Suprapubic skin (tissue), 4 donors: ENCODE measurements at regions not wholly inside any gene's neighbourhood (a gene's known extent, or its start where the extent isn't known, plus 50 kb on each side); places are given as distances from the start of the nearest gene placed in this dataset.

ENCODE experiments used
- DNase-seq, 2 donors: peaks; one replicate each; pipeline ENCODE4 v3.0.0-alpha.2; 2019; ENCODE audit warnings: low spot score in 2 of 2
- H3K27ac ChIP-seq: fragments of 200-600 bp; sonication (generic); one replicate; pipeline ENCODE4 v1.5.1; 2019
- H3K27me3 ChIP-seq: fragments of 200-600 bp; sonication (generic); one replicate; pipeline ENCODE4 v1.5.1; 2019
- H3K36me3 ChIP-seq: fragments of 200-600 bp; sonication (generic); one replicate; pipeline ENCODE4 v1.5.1; 2019
- H3K4me1 ChIP-seq: fragments of 200-600 bp; sonication (generic); one replicate; pipeline ENCODE4 v1.5.1; 2019
- H3K4me3 ChIP-seq: fragments of 200-600 bp; sonication (generic); one replicate; pipeline ENCODE4 v1.5.1; 2019; ENCODE audit warnings: mild to moderate bottlenecking
- H3K9me3 ChIP-seq: fragments of 200-600 bp; sonication (generic); one replicate; pipeline ENCODE4 v1.5.1; 2019
- CTCF ChIP-seq, 2 donors: fragments of 200-600 bp in 1 of 2; fragments of 450-650 bp in 1 of 2; sonication (generic) in 1 of 2; IDR thresholded peaks; one replicate each; pipeline ENCODE4 v1.5.1; 2016 to 2019; ENCODE audit warnings: antibody characterized with exemption in 2 of 2, mild to moderate bottlenecking in 1 of 2, moderate library complexity in 1 of 2
- EP300 ChIP-seq: sonication (generic); formaldehyde crosslinking; IDR thresholded peaks from one replicate; pipeline ENCODE4 v1.6.1; 2017; ENCODE audit warnings: antibody characterized with exemption
- POLR2A ChIP-seq, 2 donors: fragments of 450-650 bp; IDR thresholded peaks; one replicate each; pipeline ENCODE4 v1.6.1; 2017; ENCODE audit warnings: antibody characterized with exemption in 2 of 2, mild to moderate bottlenecking in 2 of 2, moderate library complexity in 2 of 2
- POLR2AphosphoS5 ChIP-seq, 3 donors: sonication (generic); formaldehyde crosslinking; IDR thresholded peaks; one replicate each; pipeline ENCODE4 v1.6.1; 2017; ENCODE audit warnings: antibody characterized with exemption in 3 of 3
- WGBS: methylation state at CpG from one replicate; pipeline ENCODE4 v1.1.5; 2018; 5-methylcytosine and 5-hydroxymethylcytosine counted together

DNA sequence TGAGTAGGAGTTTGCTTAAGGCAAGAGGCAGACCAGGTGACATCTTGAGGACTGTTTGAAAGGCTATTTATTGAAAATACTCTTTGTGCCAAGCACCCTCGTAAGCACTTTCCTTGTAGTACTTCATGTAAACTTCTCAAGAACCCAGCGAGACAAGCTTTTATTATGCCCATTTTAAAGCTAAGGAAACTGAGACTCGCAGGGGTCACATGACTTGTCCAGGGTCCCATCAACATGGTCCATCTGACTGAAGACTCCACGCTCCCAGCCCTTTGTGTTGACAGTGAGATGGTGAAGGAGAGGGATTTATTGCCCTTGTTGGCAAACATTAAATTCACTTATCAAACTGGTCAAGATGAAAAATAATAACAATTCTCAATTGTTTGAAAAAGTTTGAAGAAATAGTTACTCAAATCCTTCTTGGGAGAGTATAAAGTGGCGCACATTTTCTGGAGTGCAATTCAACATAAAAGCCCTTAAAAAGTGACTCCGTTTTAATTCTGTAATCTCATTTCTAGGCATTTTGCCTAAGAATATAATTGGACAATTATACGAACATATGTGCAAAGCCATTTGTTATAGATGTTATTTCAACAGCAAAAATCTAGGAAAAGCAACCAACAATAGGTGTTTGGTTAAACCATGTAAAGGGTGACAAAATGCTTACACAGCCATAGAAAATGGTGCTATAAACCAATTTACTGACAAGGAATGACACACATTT lies 270.5 kb upstream of the NCKAP5 start:
- Histone ChIP-seq H3K9me3 (no peaks in the 10 kb centered on the region), H3K4me3 (no peak overlapping the region), H3K36me3 (no peaks in the 10 kb centered on the region), H3K27me3 (no peaks in the 10 kb centered on the region), H3K27ac (no peak overlapping the region), H3K4me1 (no peaks in the 10 kb centered on the region)
- WGBS: 83% methylated on average over 7 of the region's 7 CpGs
- no peak for DNase-seq
- no peak for TF ChIP-seq EP300

DNA sequence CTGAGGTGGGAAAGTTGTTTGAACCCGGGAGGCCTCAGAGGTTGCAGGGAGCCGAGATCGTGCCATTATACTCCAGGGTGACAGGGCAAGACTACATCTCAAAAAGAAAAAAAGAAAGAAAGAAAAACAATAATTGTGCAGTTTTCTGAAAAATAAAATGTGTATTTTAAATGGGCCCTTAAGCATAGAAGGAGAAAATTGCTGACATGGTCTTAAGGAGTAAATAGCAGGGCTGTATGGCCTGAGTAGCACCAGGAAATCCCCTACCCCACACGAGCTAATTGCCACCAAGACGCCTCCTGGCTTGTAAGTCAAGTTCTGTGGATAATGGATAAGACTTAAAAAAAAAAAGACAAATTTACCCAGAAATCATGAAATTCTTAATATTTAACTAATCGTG lies 271.4 kb upstream of the NCKAP5 start:
- no peak for DNase-seq
- no peaks in the 10 kb centered on the region for H3K36me3 ChIP-seq
- H3K27me3 ChIP-seq: no peaks in the 10 kb centered on the region
- 88% methylated on average over 6 of the region's 6 CpGs for WGBS
- H3K4me1 ChIP-seq: no peaks in the 10 kb centered on the region
- TF ChIP-seq POLR2AphosphoS5 (IDR thresholded peaks at IDR 0.05): no peak
- no peak for TF ChIP-seq POLR2A (IDR thresholded peaks at IDR 0.05)
- TF ChIP-seq EP300: no peak
- TF ChIP-seq CTCF (IDR thresholded peaks at IDR 0.05): no peak
- H3K9me3 ChIP-seq: no peaks in the 10 kb centered on the region
- no peak overlapping the region for H3K4me3 ChIP-seq
- H3K27ac ChIP-seq: no peak overlapping the region

DNA sequence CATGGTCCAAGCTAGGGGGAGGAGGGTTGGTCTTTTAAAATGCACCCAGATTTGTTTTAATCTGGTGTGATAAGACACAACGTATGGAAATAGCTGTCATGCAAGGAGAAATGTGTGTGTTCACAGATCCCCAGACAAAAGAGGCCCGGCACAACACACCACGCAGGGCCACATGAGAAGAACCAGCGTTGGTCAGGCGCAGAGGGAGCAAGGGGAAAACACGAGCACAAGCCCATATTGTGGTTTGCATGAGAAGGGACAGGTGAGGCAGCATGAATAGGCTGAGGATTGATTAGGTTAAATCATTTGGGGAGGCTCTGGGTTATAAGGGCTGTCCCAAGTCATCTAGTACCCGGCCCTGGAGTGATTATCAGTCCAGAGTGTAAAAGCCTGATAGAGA lies 272.5 kb upstream of the NCKAP5 start:
- no peak for TF ChIP-seq EP300
- no peak for TF ChIP-seq POLR2AphosphoS5 (IDR thresholded peaks at IDR 0.05)
- TF ChIP-seq CTCF (IDR thresholded peaks at IDR 0.05): no peak
- TF ChIP-seq POLR2A (IDR thresholded peaks at IDR 0.05): no peak
- no peak overlapping the region for H3K27ac ChIP-seq
- no peaks in the 10 kb centered on the region for H3K36me3 ChIP-seq
- no peak overlapping the region for H3K4me3 ChIP-seq
- DNase-seq: no peak
- WGBS: 91% methylated on average over 7 of the region's 7 CpGs
- H3K4me1 ChIP-seq: no peaks in the 10 kb centered on the region
- no peaks in the 10 kb centered on the region for H3K9me3 ChIP-seq
- no peaks in the 10 kb centered on the region for H3K27me3 ChIP-seq

- no peak overlapping the region for H3K4me3 ChIP-seq
- TF ChIP-seq EP300 (no peak), POLR2A (IDR thresholded peaks at IDR 0.05) (no peak), CTCF (IDR thresholded peaks at IDR 0.05) (no peak), POLR2AphosphoS5 (IDR thresholded peaks at IDR 0.05) (no peak)
- H3K36me3 ChIP-seq: no peaks in the 10 kb centered on the region
- 49% methylated on average over 4 of the region's 4 CpGs for WGBS
- no peaks in the 10 kb centered on the region for H3K4me1 ChIP-seq
- DNase-seq: no peak
- no peak overlapping the region for H3K27ac ChIP-seq
- H3K9me3 ChIP-seq: no peaks in the 10 kb centered on the region
- H3K27me3 ChIP-seq: no peaks in the 10 kb centered on the region
These were observed 273.6 kb upstream of the NCKAP5 start for GRCh38 chr2:133841900-133842299.

GRCh38 chr2:133842446-133842845 lies 274.2 kb upstream of the NCKAP5 start:
- Histone ChIP-seq H3K9me3 (no peaks in the 10 kb centered on the region), H3K4me1 (no peaks in the 10 kb centered on the region), H3K27ac (no peak overlapping the region), H3K36me3 (no peaks in the 10 kb centered on the region), H3K27me3 (no peaks in the 10 kb centered on the region), H3K4me3 (no peak overlapping the region)
- no peak for DNase-seq
- 83% methylated on average over 2 of the region's 2 CpGs for WGBS
- TF ChIP-seq POLR2AphosphoS5 (IDR thresholded peaks at IDR 0.05): no peak
- TF ChIP-seq POLR2A (IDR thresholded peaks at IDR 0.05): no peak
- TF ChIP-seq EP300: no peak
- TF ChIP-seq CTCF (IDR thresholded peaks at IDR 0.05): no peak

DNA sequence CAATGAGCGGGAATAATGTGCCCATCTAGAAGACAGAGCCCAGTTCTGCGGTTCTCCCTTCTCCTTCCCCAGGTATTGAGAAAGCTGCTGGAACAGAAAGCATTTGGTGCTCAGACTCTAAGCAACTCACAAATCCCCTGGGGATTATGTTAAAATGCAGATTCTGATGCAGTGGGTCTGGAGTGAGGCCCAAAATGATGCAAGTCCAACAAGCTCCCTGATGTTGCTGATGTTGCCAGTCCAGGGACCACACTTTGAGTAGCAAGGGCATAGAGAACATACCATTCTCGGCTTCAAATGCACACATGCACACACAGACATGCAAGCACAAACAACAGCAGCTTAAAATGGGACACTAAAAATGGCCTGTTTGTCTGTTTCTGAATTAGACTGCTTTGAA lies 274.8 kb upstream of the NCKAP5 start:
- no peak overlapping the region for H3K27ac ChIP-seq

More for the DNA sequence above, 274.8 kb upstream of the NCKAP5 start:
- 90% methylated on average over 3 of the region's 3 CpGs for WGBS
- H3K4me3 ChIP-seq: no peak overlapping the region
- no peaks in the 10 kb centered on the region for H3K27me3 ChIP-seq
- H3K4me1 ChIP-seq: no peaks in the 10 kb centered on the region
- H3K36me3 ChIP-seq: no peaks in the 10 kb centered on the region
- no peaks in the 10 kb centered on the region for H3K9me3 ChIP-seq
- no peak for TF ChIP-seq EP300
- TF ChIP-seq POLR2A (IDR thresholded peaks at IDR 0.05): no peak
- TF ChIP-seq POLR2AphosphoS5 (IDR thresholded peaks at IDR 0.05): no peak
- no peak for TF ChIP-seq CTCF (IDR thresholded peaks at IDR 0.05)
- DNase-seq: no peak
